ENCODE measurements at regions not wholly inside any gene's neighbourhood (a gene's known extent, or its start where the extent isn't known, plus 50 kb on each side); places are given as distances from the start of the nearest gene placed in this dataset.
A peak's percentile ranks its signal among the peaks of the same experiment; 100 is the strongest.

- peak; percentile 49 for DNase-seq
Measured at GRCh38 chr2:212686285-212686895, 147.8 kb upstream of the ERBB4 start.

- no peak for DNase-seq
Measured at GRCh38 chr2:212683346-212684097, 144.9 kb upstream of the ERBB4 start.

- DNase-seq = no peak
Measured at GRCh38 chr2:212682937-212683336, 144.3 kb upstream of the ERBB4 start.

GRCh38 chr2:212677466-212677865, 138.9 kb upstream of the ERBB4 start:
- no peak for DNase-seq

GRCh38 chr2:212672186-212672585, 133.6 kb upstream of the ERBB4 start:
- no peak for DNase-seq

GRCh38 chr2:212669761-212670160, 131.2 kb upstream of the ERBB4 start:
- no peak for DNase-seq

- no peak for DNase-seq
Measured at GRCh38 chr2:212667751-212668316, 129.2 kb upstream of the ERBB4 start.

GRCh38 chr2:212665948-212666347, 127.3 kb upstream of the ERBB4 start:
- DNase-seq = no peak

GRCh38 chr2:212659441-212659840, 120.8 kb upstream of the ERBB4 start:
- no peak for DNase-seq

- no peak for DNase-seq
Measured at GRCh38 chr2:212649646-212650045, 111.0 kb upstream of the ERBB4 start.

GRCh38 chr2:212646698-212647366, 108.2 kb upstream of the ERBB4 start:
- no peak for DNase-seq

GRCh38 chr2:212644195-212644837, 105.7 kb upstream of the ERBB4 start:
- DNase-seq = no peak

- DNase-seq = no peak
Measured at GRCh38 chr2:212640428-212640827, 101.8 kb upstream of the ERBB4 start.

- no peak for DNase-seq
Measured at GRCh38 chr2:212638694-212639093, 100.1 kb upstream of the ERBB4 start.

GRCh38 chr2:212628586-212628985, 90.0 kb upstream of the ERBB4 start:
- no peak for DNase-seq

- no peak for DNase-seq
Measured at GRCh38 chr2:212626371-212626918, 87.8 kb upstream of the ERBB4 start.

GRCh38 chr2:212619954-212620353, 81.4 kb upstream of the ERBB4 start:
- no peak for DNase-seq

- DNase-seq = no peak
Measured at GRCh38 chr2:212618636-212619035, 80.0 kb upstream of the ERBB4 start.

- DNase-seq = no peak
Measured at GRCh38 chr2:212610872-212611425, 72.3 kb upstream of the ERBB4 start.

GRCh38 chr2:212609479-212609878, 70.9 kb upstream of the ERBB4 start:
- DNase-seq = no peak

GRCh38 chr2:212607080-212607479, 68.5 kb upstream of the ERBB4 start:
- no peak for DNase-seq

GRCh38 chr2:212606232-212606631, 67.6 kb upstream of the ERBB4 start:
- DNase-seq = no peak

GRCh38 chr2:212596688-212597087, 58.1 kb upstream of the ERBB4 start:
- DNase-seq = no peak
